Mesenteric fat pad (tissue), 1 donor: ENCODE measurements at regions not wholly inside any gene's neighbourhood (a gene's known extent, or its start where the extent isn't known, plus 50 kb on each side); places are given as distances from the start of the nearest gene placed in this dataset.
"Not testable (repeated sequence)": the region's sequence is repeated elsewhere in the genome, so short reads cannot be mapped to it uniquely, and the experiment has no call there.

Experiments
- DNase-seq: peaks from one replicate; pipeline ENCODE4 v3.0.0-alpha.2; 2020; ENCODE audit warnings: low spot score
- donor health status: DM: yes; HTN: yes; CAD: no.

DNA sequence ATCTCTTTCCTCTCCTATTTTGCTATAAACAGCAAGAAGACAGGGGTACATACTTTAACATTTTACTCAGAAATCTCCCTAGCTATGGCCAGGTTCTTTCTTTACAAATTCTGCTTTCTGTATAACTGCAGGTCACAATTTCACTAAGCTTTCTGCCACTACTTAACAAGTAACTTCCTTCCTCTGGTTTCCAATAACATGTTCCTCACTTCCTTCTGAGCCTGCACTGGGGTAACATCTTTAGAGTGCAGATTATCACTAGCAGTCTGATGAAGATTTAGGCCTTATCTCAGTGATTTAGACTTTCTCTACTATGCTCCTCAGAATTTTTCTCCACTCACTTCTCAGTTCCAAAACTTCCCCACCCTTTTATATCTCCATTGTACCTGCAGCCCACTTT lies 1930.5 kb upstream of the AGA start:
- no peak for DNase-seq

DNA sequence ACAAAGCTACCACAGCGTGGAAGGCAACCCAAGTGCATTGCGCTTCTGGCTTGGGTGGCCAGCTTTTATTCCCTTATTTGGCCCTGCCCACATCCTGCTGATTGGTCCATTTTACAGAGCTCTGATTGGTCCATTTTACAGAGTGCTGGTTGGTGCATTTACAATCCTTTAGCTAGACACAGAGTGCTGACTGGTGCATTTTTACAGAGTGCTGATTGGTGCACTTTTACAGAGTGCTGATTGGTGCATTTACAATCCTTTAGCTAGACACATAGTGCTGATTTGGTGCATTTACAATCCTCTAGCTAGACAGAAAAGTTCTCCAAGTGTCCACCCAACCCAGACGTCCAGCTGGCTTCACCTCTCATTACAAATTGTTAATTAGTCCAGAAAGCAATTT lies 1936.6 kb upstream of the AGA start:
- not testable (repeated sequence) for DNase-seq

DNA sequence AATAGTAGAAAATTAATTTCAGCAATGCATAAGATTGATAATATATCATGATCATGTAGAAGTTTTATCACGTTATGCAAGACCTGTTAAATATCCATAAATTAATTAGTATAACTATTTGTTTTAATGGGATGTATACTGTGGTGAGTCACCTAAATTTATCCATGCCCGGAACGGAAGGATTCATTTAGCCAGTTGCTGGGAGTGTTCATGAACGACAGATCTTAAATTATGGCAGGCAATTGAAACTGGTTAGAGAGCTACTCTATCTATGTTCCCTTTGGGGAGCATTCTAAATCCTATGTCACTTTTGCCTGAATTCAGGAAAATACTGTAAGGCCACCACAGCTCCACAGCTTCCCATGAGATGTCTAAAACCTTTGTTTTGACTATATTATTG lies 1950.5 kb upstream of the AGA start:
- no peak for DNase-seq

DNA sequence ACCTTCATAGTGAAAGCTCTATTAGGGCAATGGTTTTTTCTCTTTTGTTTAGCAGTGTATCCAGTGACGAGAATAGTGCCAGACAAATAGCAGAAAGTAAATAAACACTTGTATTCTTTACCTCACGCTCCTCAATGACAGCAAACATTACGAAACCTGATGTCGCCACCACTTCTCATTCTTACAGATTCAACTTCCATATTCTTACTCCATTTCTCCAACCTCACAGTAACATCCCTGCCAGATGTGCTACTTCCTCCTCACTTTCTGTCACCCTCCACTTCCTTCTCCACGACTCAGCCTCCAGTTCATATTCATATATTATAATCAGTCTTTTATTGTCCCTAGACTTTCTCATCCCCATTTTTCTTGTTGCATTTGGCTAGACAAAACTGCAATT lies 1956.2 kb upstream of the AGA start:
- DNase-seq: no peak

DNA sequence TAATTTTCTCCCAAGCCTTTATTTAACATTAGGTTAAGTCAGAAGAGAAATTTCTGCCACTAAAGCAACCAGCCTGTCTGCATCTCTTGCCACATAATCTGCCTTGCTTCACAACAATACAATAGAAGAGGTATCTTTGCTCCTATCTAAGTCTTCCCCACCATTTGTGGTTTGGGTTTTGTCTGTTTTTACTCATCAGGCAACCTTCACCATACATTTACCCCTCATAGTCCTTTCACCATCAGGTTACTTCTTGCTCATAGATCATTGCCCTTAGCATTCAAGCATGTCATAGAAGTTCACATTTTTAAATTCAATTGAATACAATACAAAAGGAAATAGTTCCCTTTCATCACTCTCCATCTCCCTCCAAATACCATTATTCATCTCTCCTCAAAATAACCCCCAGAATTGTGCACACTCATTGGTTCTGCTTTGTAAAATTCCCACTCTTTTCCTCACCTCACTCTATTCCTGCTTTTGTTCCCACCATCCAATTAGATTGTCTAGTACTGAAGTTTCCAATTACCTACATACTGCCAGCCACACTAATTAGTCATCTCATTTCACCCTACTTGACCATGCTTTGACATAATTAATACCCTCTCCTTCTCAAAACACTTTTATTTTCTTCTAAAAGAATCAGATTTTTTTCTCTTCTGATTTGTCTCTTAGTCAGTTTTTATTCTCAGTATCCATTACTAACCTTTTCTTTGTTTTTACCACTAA lies 1957.0 kb upstream of the AGA start:
- no peak for DNase-seq

DNA sequence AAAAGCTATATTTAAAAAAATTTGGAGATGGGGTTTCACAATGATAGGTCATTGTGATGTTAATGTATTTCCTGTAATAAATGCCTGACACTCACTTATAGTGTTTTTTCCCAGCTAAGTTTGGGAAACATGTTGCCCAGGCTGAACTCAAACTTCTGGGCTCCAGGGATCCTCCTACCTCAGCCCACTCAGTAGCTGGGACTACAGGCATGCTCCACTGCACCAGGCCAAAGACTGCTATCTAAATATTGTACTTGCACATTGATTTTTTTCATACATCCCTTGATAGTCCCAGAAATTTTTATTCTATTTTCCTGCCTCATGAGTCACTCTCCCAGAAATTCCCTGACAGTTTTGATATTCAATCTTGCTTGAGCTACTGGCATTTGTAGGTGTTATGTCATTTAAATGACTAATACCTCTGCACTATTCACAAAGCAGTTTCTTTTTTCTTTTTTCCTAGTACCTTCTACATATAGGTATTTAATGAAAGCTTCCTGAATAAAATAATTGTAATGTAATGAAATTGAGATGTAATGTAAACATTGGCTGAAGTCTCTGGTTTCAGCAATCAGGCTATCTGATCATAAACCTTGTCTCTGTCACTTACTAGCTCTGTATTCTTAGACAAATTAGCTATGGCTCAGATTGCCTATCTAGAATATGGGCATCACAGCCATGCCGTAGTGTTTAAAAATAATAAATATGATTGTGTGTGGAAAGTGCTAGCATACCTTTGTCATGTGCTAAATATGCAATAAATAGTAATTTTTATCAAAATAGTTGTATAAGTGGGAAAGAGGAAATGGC lies 1973.0 kb upstream of the AGA start:
- DNase-seq: no peak

DNA sequence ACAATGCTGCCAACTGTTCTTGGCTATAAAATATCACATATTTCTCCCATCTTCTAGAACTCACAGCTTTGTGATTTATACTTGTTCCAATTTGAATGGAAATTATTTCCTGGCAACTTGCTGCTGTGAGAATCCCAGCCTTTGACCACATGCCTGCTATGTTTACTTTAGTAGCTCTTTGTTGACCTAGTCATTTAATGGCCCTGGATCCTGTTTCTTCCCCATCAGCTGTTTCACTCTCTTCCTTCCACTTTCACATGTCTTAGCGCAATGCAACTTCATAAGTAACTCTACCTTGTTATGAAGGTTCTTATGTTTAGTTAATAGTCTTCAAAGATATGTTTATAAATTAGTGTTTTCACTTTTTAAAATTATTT lies 1973.6 kb upstream of the AGA start:
- no peak for DNase-seq

DNA sequence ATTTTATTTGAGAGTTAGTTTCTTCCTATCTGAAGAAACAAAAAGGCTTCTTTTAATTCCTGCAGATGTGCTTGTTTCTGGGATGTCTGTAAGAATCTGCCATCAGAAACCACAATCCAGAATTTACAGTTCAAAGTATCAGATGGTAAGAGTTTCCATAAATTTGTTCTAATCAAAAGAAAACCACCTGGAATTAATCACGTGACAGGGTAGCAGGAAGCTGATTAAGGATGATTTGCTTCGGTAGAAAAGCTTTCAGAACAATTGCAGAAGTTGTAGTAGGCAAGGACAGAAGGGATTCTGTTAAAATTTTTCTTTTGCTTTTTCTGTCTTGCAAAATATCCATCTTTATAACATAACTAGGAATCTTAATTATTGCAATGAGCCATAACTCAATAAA lies 1975.1 kb upstream of the AGA start:
- DNase-seq: no peak

DNA sequence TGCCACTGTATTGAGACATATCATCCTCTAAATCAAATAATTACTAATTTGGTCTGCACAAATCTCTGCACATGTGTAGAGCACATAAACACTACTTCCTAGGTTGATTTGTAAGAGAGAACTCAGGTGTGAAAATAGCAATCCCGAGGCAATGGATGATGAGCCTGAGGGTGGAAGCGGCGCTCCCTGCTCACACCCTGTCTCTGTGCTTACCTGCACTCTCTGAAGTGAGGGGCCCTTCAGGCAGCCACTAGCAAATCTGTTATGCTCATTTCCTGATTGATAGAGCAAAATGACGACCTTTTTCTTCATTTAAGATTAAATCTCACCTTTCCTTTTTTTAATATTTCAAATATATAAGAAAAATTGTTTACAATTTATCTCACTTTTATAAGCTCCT lies 1995.7 kb upstream of the AGA start:
- no peak for DNase-seq

DNA sequence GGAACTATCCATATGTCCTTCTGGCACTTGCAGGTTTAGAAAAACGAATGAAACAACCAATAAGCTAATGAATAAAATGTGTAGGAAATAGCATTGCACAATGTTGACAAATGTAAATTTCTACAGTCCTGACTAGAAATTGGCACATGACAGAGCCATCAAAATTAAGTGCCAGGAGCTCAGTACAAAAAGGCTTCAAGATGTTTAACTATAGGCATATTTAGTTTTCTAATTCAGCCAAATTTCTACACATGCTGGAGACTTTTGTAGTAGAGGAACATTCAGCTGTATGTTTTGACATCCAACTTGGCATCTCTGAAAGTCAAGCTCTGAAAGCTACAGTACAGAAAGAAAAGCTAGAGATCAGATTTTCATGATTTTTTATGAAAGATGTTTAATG lies 1999.4 kb upstream of the AGA start:
- no peak for DNase-seq

DNA sequence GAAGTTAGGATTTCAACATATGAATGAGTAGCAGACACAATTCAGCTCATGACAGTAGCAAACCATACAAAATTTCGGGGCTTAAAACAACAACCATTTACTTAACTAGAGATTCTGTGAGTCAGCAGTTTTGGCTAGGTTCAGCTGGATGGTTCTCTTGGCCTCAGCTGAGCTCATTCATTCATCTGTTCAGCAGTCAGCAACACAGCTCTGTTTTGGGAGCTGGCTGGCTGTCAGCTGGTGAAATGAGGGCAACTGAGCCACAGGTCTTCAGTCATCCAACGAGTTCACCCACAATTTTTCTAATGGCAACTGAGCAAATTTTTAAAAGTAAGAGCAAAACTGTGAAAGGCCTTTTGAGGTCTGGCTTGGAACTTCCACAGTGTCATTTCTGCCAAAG lies 2005.1 kb upstream of the AGA start:
- DNase-seq: no peak

DNA sequence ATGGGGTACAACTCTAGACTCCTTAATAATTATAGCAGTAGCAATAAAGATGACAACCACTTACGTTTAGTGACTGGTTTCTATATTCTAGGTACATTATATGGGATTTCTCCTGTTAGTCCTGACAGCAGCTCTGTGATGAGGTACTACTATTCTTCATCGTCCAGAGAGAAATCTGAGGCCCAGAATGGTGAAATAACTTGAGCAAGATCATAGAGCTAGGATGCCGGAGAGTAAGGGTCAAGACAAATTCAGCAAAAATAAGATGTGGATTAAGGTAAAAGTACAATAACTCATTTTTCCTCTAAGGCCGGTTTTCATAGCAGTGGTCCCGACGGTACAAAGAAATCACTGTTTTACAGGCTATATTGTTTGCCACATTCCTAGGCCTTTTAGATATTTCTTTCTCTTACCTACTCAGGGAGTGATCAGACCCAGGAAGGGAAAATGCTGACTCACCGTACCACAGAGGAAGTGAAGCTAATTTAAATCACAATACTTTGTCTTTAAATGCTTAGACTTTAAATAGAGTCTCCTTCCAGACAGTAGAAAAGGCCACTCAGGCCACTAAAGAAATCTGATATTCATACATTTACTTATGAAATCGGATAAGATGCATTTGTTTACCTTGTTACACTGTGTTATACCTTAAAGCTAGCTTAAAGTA lies 2023.0 kb upstream of the AGA start:
- DNase-seq: no peak

DNA sequence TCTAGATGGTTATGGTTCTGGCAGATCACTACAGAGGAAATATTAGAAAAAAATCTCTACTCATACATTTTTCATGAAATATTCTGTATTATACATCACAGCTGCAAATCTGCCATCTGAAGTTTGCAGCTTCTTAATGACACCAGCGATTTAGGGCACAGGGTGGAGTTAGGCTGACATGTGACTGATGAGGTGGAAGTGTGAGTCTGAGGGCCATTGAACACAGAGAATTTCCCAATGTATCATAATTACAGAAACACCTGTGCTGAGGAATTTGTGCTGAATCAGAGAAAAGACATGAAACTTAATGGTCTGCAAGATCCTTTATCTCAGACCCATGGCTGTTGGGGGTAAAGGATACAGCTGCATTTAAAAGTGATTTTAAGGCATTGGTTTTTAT lies 2025.6 kb upstream of the AGA start:
- no peak for DNase-seq

DNA sequence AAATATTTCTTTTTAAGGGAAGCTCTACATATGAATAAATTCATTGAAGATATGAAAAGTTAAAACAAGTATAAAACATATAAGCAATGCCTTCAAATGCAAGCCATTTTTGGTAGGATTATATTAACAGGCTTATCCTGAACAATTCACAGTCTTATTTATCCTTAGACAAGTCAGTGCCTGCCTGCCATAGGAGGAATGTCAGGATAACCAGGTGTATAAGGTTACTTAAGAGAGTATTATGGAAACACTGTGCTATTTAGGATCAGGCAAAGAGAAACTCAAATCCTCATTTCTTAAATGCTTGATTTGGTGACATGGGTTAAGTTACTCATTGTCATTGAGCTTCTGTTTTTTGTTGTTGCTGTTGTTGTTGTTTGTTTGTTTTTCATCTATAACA lies 2029.9 kb upstream of the AGA start:
- DNase-seq: no peak

DNA sequence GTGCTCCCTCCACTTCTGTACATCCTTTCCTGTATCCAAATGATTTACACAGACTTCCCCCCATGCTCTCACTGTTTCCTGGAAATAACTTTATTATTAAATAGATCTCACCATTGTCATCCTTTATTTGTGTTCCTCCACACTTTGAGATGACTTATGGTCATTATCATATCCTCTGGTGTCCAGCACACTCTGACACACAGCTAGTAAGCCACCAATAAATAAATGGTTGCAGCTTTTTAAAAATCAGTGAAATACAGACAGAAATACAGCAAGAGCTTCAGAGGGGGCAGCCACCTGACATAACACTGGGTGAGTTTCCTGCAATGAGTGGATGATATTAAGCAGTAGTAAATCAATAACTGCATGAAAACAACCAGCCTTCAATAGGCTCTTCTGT lies 2036.4 kb upstream of the AGA start:
- DNase-seq: no peak

DNA sequence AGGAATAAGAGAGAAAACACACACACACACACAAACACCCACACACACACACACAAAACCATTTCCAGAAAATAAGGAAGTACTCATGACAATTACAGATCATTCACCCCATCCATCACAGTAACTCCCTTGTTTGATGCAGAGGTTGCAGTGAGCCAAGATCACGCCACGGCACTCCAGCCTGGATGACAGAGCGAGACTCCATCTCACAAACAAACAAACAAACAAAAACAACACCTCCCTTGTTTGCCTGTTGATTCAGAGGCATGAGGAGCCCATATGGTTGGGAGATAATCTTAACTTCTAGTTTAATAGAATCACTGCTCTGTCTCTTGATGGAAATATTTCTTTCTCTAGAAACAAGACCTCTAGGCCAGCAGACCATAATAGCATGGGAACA lies 2043.5 kb upstream of the AGA start:
- no peak for DNase-seq

DNA sequence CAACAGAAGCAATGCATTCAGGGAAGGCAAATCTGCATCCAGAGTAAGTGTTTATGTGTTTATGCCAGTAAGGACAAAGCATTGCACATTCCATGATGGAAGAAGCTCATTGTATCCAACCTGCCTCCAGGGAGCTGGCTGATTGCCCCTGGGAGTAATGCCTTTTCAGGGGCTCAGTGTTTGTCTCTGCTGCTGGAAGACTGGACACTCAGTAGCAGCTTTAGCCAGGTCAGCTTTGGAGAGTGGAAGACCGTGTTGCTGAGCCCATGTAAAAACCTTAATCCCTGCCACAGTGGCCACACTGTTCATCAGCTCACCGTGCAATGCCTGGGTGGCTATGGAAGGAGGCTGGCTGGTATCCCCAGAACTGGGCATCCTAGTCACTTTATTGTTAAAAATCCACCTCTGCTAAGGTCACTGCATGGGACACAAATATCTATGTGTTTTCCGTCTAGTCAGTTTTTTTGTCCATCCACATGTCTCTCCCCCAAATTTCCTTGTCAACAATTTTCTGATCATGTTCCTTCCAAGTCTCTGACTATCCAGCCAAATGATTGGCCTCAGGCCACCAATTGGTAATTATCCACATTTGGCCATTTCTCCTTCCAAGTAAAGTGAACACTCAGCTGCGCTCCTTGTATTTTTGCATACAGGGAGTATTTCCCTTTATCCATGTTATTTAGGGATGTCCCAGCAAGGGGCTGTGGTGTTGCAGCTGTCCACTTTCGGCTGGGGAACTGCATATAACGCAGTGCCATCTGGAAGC lies 2044.5 kb upstream of the AGA start:
- DNase-seq: no peak

DNA sequence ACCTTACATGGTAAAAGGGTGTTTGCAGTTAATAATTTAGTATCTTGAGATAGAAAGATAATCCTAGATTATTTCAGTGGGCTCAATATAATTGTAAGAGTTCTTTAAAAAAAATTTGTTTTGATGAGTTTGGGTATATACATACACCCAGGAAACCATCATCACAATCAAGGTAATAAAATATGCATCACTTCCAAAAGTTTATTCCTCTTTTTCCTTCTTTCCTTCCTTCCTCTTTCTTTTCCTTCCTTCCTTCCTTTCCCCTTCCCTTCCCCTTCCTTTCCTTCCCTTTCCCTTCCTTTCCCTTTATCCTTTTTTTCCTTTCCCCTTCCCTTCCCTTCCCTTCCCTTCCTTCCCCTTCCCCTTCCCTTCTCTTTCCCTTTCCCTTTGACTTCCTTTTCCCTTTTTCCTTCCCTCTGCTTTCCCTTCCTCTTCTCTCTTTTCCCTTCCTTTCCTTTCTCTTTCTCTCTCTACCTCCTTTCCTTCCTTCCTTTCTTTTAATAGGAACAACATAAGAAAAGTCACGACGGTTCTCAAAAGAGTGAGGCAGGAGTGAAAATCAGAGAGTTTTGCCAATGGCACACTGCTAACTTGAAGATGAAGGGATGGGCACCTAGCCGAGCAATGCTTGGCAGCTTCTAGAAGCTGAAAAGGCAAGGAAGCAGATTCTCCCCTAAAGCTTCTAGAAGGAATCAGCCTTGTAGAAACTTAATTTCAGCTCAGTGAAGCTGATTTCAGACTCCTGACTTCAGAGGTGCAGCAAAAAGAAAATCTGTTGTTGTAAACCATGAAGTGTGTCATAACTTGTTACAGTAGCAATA lies 2050.2 kb upstream of the AGA start:
- no peak for DNase-seq

DNA sequence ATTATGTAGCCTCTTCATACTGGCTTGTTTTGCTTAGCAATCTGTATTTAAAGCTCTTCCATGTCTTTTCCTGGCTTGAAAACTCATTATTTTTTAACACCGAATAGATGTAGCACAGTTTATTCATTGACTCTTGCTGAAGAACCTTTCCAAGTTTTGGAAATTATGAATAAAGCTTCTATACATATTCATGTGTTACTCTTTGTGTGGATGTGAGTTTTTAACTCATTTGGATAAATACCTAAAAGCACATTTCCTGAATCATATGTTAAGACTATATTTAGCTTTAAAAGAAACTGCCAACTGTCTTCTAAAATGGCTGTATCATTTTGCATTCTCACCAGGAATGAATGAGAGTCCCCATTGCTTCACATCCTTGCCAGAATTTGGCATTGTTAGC lies 2061.7 kb upstream of the AGA start:
- DNase-seq: no peak

DNA sequence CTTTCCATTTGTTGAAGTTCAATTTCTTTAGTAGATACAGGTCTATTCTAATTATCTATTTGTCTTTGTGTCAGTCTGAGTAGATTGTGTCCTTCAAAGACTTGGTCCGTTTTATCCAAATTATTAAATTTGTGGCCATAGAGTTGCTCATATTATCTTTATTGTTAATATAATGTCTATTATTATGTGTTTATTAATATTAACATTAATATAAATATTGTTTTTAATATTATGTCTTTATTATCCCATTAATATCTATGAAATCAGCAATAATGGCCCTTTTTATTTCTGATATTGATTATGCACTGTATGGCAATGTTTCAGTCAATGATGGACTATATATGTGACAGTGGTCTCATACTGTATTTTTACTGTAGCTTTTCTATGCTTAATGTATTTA lies 2067.3 kb upstream of the AGA start:
- DNase-seq: no peak

DNA sequence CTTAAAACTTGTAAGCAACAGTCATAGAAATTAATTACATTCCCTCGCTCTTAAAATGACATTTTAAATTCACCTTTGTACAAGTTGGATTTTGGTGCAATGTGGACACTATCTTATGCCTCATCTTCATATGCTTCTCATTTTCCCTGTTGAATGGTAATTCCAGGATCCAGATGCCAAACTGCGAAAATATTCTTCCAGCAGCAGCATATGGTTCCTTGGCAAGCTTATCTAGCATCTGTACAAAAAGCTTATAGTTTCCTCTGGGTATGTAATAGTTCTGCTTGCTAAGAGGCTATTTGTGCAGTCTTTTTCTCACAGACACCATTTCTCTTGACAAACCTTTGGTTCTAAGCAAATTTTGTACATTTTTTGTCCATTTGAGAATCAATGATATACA lies 2079.7 kb upstream of the AGA start:
- no peak for DNase-seq
